PFSK-1 (cell line): ENCODE measurements at regions not wholly inside any gene's neighbourhood (a gene's known extent, or its start where the extent isn't known, plus 50 kb on each side); places are given as distances from the start of the nearest gene placed in this dataset.

ENCODE experiments used
- POLR2AphosphoS5 ChIP-seq: IDR thresholded peaks from 2 replicates; pipeline ENCODE4 v1.6.1; 2012; ENCODE audit warnings: low read depth, mild to moderate bottlenecking, control low read depth, low read length, moderate library complexity
- REST ChIP-seq, 2 experiments: IDR thresholded peaks; 2 replicates each; pipeline versions ENCODE4 v1.6.1 to v1.8.0; 2011 to 2012; ENCODE audit warnings: low read depth in 2 of 2, low read length in 2 of 2, control low read depth in 1 of 2, inconsistent platforms in 1 of 2, mild to moderate bottlenecking in 1 of 2, moderate library complexity in 1 of 2; ENCODE audit not compliant: insufficient read depth in 1 of 2
- SIN3A ChIP-seq: IDR thresholded peaks from 2 replicates; pipeline ENCODE4 v1.6.1; 2012; ENCODE audit warnings: mild to moderate bottlenecking, low read length, moderate library complexity, borderline replicate concordance; ENCODE audit not compliant: insufficient read depth

GRCh38 chr6:149131891-149132290 lies 185.6 kb upstream of the TAB2 start:
- TF ChIP-seq POLR2AphosphoS5 (no peak), REST (IDR thresholded peaks at IDR 0.05; ENCODE audit: insufficient read depth in 1 of 2, low read depth in 2 of 2, low read length in 2 of 2) (no peak), SIN3A (no peak)
